Activated naive CD8-positive, alpha-beta T cell treated with anti-CD3 and anti-CD28 coated beads for 36 hours (primary cell): ENCODE measurements at regions not wholly inside any gene's neighbourhood (a gene's known extent, or its start where the extent isn't known, plus 50 kb on each side); places are given as distances from the start of the nearest gene placed in this dataset.
"Not testable (repeated sequence)": the region's sequence is repeated elsewhere in the genome, so short reads cannot be mapped to it uniquely, and the experiment has no call there.

Experiments
- DNase-seq: peaks from one replicate; pipeline ENCODE4 v3.0.0; 2021
- H3K27ac Mint-ChIP-seq: one replicate; pipeline ENCODE4 v1.8.0; 2022; ENCODE audit warnings: mild to moderate bottlenecking, moderate library complexity, mixed read lengths
- H3K27me3 Mint-ChIP-seq: one replicate; pipeline ENCODE4 v1.8.0; 2022; ENCODE audit warnings: mild to moderate bottlenecking, mixed read lengths
- H3K36me3 Mint-ChIP-seq: one replicate; pipeline ENCODE4 v1.8.0; 2021; ENCODE audit warnings: mild to moderate bottlenecking, mixed read lengths
- H3K4me1 Mint-ChIP-seq: one replicate; pipeline ENCODE4 v1.8.0; 2021; ENCODE audit warnings: mixed read lengths
- H3K4me3 Mint-ChIP-seq: one replicate; pipeline ENCODE4 v1.8.0; 2022; ENCODE audit warnings: mild to moderate bottlenecking, moderate library complexity, mixed read lengths
- H3K9me3 Mint-ChIP-seq: one replicate; pipeline ENCODE4 v1.8.0; 2022; ENCODE audit warnings: mixed read lengths

- no peaks in the 10 kb centered on the region for H3K36me3 Mint-ChIP-seq
- H3K4me1 Mint-ChIP-seq, result no peaks in the 10 kb centered on the region
- no peak overlapping the region for H3K27ac Mint-ChIP-seq
- H3K4me3 Mint-ChIP-seq, result no peak overlapping the region
- no peak for DNase-seq
- peaks cover 5% of the 10 kb centered on the region for H3K27me3 Mint-ChIP-seq
- no peaks in the 10 kb centered on the region for H3K9me3 Mint-ChIP-seq
Measured at GRCh38 chr5:155556700-155557099, 543.1 kb downstream of the KIF4B start.

- Mint-ChIP-seq H3K4me1 (no peaks in the 10 kb centered on the region), H3K9me3 (no peaks in the 10 kb centered on the region), H3K27me3 (peaks cover 5% of the 10 kb centered on the region), H3K4me3 (no peak overlapping the region), H3K27ac (no peak overlapping the region), H3K36me3 (no peaks in the 10 kb centered on the region)
- DNase-seq, result no peak
Measured at GRCh38 chr5:155562158-155562557, 548.6 kb downstream of the KIF4B start.

- Mint-ChIP-seq H3K9me3 (peaks cover 6% of the 10 kb centered on the region), H3K27me3 (peaks cover 5% of the 10 kb centered on the region), H3K4me3 (no peak overlapping the region), H3K36me3 (no peaks in the 10 kb centered on the region), H3K27ac (no peak overlapping the region), H3K4me1 (no peaks in the 10 kb centered on the region)
- no peak for DNase-seq
Measured at GRCh38 chr5:155564541-155564940, 551.0 kb downstream of the KIF4B start.

- Mint-ChIP-seq H3K4me3 (no peak overlapping the region), H3K27me3 (no peaks in the 10 kb centered on the region), H3K9me3 (peaks cover 2% of the 10 kb centered on the region), H3K36me3 (no peaks in the 10 kb centered on the region), H3K27ac (no peak overlapping the region), H3K4me1 (no peaks in the 10 kb centered on the region)
- DNase-seq, result no peak
Measured at GRCh38 chr5:155575861-155576260, 562.3 kb downstream of the KIF4B start.

- H3K36me3 Mint-ChIP-seq, H3K4me1 Mint-ChIP-seq: not testable (repeated sequence)
Measured at GRCh38 chr5:155586808-155587207, 573.3 kb downstream of the KIF4B start.

GRCh38 chr5:155587458-155587857 lies 573.9 kb downstream of the KIF4B start:
- Mint-ChIP-seq H3K27ac (no peak overlapping the region), H3K27me3 (no peaks in the 10 kb centered on the region), H3K4me3 (no peak overlapping the region), H3K9me3 (no peaks in the 10 kb centered on the region), H3K4me1 (no peaks in the 10 kb centered on the region), H3K36me3 (no peaks in the 10 kb centered on the region)
- no peak for DNase-seq

More at GRCh38 chr5:155586808-155587207, 573.3 kb downstream of the KIF4B start:
- H3K27ac Mint-ChIP-seq, H3K4me3 Mint-ChIP-seq, H3K27me3 Mint-ChIP-seq, H3K9me3 Mint-ChIP-seq, DNase-seq: not testable (repeated sequence)

- no peaks in the 10 kb centered on the region for H3K4me1 Mint-ChIP-seq
- no peaks in the 10 kb centered on the region for H3K36me3 Mint-ChIP-seq
- no peaks in the 10 kb centered on the region for H3K9me3 Mint-ChIP-seq
- no peak overlapping the region for H3K27ac Mint-ChIP-seq
- H3K27me3 Mint-ChIP-seq, result no peaks in the 10 kb centered on the region
- no peak overlapping the region for H3K4me3 Mint-ChIP-seq
- DNase-seq, result no peak
Measured at GRCh38 chr5:155591273-155591672, 577.7 kb downstream of the KIF4B start.

- Mint-ChIP-seq H3K9me3 (no peaks in the 10 kb centered on the region), H3K27ac (no peak overlapping the region)
- no peak for DNase-seq
Measured at GRCh38 chr5:155594270-155594669, 580.7 kb downstream of the KIF4B start.

GRCh38 chr5:155595791-155596190 lies 582.2 kb downstream of the KIF4B start:
- Mint-ChIP-seq H3K27ac (no peak overlapping the region), H3K27me3 (no peaks in the 10 kb centered on the region), H3K9me3 (no peaks in the 10 kb centered on the region), H3K4me3 (no peak overlapping the region), H3K36me3 (no peaks in the 10 kb centered on the region), H3K4me1 (no peaks in the 10 kb centered on the region)
- DNase-seq, result no peak

More at GRCh38 chr5:155594270-155594669, 580.7 kb downstream of the KIF4B start:
- H3K4me3 Mint-ChIP-seq, result no peak overlapping the region
- no peaks in the 10 kb centered on the region for H3K4me1 Mint-ChIP-seq
- no peaks in the 10 kb centered on the region for H3K36me3 Mint-ChIP-seq
- no peaks in the 10 kb centered on the region for H3K27me3 Mint-ChIP-seq

- Mint-ChIP-seq H3K4me1 (no peaks in the 10 kb centered on the region), H3K27me3 (no peaks in the 10 kb centered on the region), H3K36me3 (no peaks in the 10 kb centered on the region), H3K4me3 (no peak overlapping the region), H3K9me3 (no peaks in the 10 kb centered on the region), H3K27ac (no peak overlapping the region)
- DNase-seq, result no peak
Measured at GRCh38 chr5:155598552-155598951, 585.0 kb downstream of the KIF4B start.

GRCh38 chr5:155605920-155606319 lies 592.4 kb downstream of the KIF4B start:
- Mint-ChIP-seq H3K9me3 (no peaks in the 10 kb centered on the region), H3K4me1 (no peaks in the 10 kb centered on the region), H3K4me3 (no peak overlapping the region), H3K27ac (no peak overlapping the region), H3K36me3 (no peaks in the 10 kb centered on the region), H3K27me3 (peaks cover 8% of the 10 kb centered on the region)
- no peak for DNase-seq

- H3K27me3 Mint-ChIP-seq, result peaks cover 24% of the 10 kb centered on the region
- no peaks in the 10 kb centered on the region for H3K36me3 Mint-ChIP-seq
- no peak overlapping the region for H3K4me3 Mint-ChIP-seq
- peak; percentile 51 for DNase-seq
- H3K9me3 Mint-ChIP-seq, result no peaks in the 10 kb centered on the region
- no peak overlapping the region for H3K27ac Mint-ChIP-seq
- H3K4me1 Mint-ChIP-seq, result no peaks in the 10 kb centered on the region
Measured at GRCh38 chr5:155616779-155617392, 603.3 kb downstream of the KIF4B start.

GRCh38 chr5:155619688-155620087 lies 606.1 kb downstream of the KIF4B start:
- Mint-ChIP-seq H3K4me3 (no peak overlapping the region), H3K27me3 (peaks cover 28% of the 10 kb centered on the region), H3K27ac (no peak overlapping the region), H3K9me3 (no peaks in the 10 kb centered on the region), H3K4me1 (no peaks in the 10 kb centered on the region), H3K36me3 (no peaks in the 10 kb centered on the region)
- DNase-seq, result no peak

GRCh38 chr5:155620821-155621410 lies 607.4 kb downstream of the KIF4B start:
- Mint-ChIP-seq H3K4me1 (no peaks in the 10 kb centered on the region), H3K9me3 (no peaks in the 10 kb centered on the region), H3K36me3 (no peaks in the 10 kb centered on the region), H3K27me3 (peaks cover 33% of the 10 kb centered on the region), H3K4me3 (peak overlapping the region; percentile 3), H3K27ac (no peak overlapping the region)
- no peak for DNase-seq

- H3K4me1 Mint-ChIP-seq, result no peaks in the 10 kb centered on the region
- no peaks in the 10 kb centered on the region for H3K9me3 Mint-ChIP-seq
- no peak overlapping the region for H3K27ac Mint-ChIP-seq
- no peak overlapping the region for H3K4me3 Mint-ChIP-seq
- no peaks in the 10 kb centered on the region for H3K36me3 Mint-ChIP-seq
- DNase-seq, result no peak
- peaks cover 38% of the 10 kb centered on the region for H3K27me3 Mint-ChIP-seq
Measured at GRCh38 chr5:155624597-155625241, 611.2 kb downstream of the KIF4B start.

- Mint-ChIP-seq H3K4me1 (no peaks in the 10 kb centered on the region), H3K4me3 (no peak overlapping the region), H3K27ac (no peak overlapping the region), H3K36me3 (no peaks in the 10 kb centered on the region), H3K27me3 (peaks cover 34% of the 10 kb centered on the region), H3K9me3 (no peaks in the 10 kb centered on the region)
- no peak for DNase-seq
Measured at GRCh38 chr5:155625315-155625714, 611.8 kb downstream of the KIF4B start.
